ENCODE measurements at regions not wholly inside any gene's neighbourhood (a gene's known extent, or its start where the extent isn't known, plus 50 kb on each side); places are given as distances from the start of the nearest gene placed in this dataset.

DNA sequence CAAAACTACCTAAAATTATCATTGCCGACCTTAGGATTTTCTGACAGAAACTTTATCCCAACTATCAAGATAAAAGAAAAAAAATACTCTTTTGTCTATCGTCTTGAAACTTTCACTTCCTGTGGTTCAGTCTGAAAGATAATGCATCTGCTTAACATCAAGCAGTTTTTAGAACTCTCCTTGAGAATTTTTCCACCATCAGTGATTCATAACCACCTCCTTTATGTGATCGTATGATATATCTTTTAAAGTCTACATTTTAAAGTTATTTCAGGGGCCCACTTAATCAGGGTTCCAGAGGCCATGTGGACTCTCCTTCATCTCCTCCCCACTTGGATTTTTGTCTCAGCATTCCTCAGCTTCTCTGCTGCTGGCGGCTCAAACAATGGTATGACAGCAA lies 272.8 kb upstream of the TENM3 start:
- no peak for DNase-seq
- Histone ChIP-seq H3K36me3 (no peaks in the 10 kb centered on the region), H3K4me3 (ENCODE audit: low read depth, low read length) (no peak overlapping the region), H3K9me3 (ENCODE audit: severe bottlenecking) (no peaks in the 10 kb centered on the region), H3K27me3 (ENCODE audit: insufficient read depth, low read depth, severe bottlenecking) (peaks cover 17% of the 10 kb centered on the region), H3K27ac (no peak overlapping the region)
- TF ChIP-seq, protein P1, sequence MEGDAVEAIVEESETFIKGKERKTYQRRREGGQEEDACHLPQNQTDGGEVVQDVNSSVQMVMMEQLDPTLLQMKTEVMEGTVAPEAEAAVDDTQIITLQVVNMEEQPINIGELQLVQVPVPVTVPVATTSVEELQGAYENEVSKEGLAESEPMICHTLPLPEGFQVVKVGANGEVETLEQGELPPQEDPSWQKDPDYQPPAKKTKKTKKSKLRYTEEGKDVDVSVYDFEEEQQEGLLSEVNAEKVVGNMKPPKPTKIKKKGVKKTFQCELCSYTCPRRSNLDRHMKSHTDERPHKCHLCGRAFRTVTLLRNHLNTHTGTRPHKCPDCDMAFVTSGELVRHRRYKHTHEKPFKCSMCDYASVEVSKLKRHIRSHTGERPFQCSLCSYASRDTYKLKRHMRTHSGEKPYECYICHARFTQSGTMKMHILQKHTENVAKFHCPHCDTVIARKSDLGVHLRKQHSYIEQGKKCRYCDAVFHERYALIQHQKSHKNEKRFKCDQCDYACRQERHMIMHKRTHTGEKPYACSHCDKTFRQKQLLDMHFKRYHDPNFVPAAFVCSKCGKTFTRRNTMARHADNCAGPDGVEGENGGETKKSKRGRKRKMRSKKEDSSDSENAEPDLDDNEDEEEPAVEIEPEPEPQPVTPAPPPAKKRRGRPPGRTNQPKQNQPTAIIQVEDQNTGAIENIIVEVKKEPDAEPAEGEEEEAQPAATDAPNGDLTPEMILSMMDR (IDR thresholded peaks at IDR 0.05; ENCODE audit: low read depth, low read length) = no peak

GRCh38 chr4:181971411-181971810 lies 271.8 kb upstream of the TENM3 start:
- no peaks in the 10 kb centered on the region for H3K36me3 ChIP-seq
- no peak for DNase-seq
- no peaks in the 10 kb centered on the region for H3K9me3 ChIP-seq (ENCODE audit: severe bottlenecking)
- no peak overlapping the region for H3K4me3 ChIP-seq (ENCODE audit: low read depth, low read length)
- H3K27me3 ChIP-seq (ENCODE audit: insufficient read depth, low read depth, severe bottlenecking) = peaks cover 17% of the 10 kb centered on the region
- H3K27ac ChIP-seq = no peak overlapping the region
- TF ChIP-seq, protein P1 (IDR thresholded peaks at IDR 0.05; ENCODE audit: low read depth, low read length) = no peak

- DNase-seq = no peak
- Histone ChIP-seq H3K4me3 (ENCODE audit: low read depth, low read length) (no peak overlapping the region), H3K9me3 (ENCODE audit: severe bottlenecking) (no peaks in the 10 kb centered on the region), H3K27me3 (ENCODE audit: insufficient read depth, low read depth, severe bottlenecking) (peaks cover 12% of the 10 kb centered on the region), H3K27ac (no peak overlapping the region), H3K36me3 (no peaks in the 10 kb centered on the region)
- TF ChIP-seq, protein P1 (IDR thresholded peaks at IDR 0.05; ENCODE audit: low read depth, low read length) = no peak
Observed at GRCh38 chr4:181971973-181972372, 271.2 kb upstream of the TENM3 start.

DNA sequence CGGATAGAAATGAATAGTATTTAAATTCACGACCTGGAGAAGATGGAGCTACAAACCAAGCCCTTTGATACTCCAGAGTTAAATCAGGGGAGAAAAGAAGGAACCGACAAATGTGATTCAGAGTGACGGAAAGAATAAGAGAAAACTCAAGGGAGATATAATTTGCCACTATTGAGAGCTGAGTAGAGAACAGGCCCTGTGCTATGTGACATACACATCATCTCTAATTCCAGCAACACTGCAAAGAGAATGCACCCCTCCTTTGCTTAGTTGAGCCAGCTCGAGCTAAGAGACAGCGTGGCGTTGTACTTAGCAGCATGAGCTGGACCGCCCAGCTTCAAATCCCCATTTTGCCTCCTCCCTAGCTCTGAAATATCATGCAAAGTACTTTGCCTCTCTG lies 266.4 kb upstream of the TENM3 start:
- Histone ChIP-seq H3K27me3 (ENCODE audit: insufficient read depth, low read depth, severe bottlenecking) (no peaks in the 10 kb centered on the region), H3K9me3 (ENCODE audit: severe bottlenecking) (no peaks in the 10 kb centered on the region), H3K4me3 (ENCODE audit: low read depth, low read length) (no peak overlapping the region), H3K27ac (no peak overlapping the region), H3K36me3 (no peaks in the 10 kb centered on the region)
- TF ChIP-seq, protein P1 (IDR thresholded peaks at IDR 0.05; ENCODE audit: low read depth, low read length) = no peak
- DNase-seq = no peak

- Histone ChIP-seq H3K4me3 (ENCODE audit: low read depth, low read length) (no peak overlapping the region), H3K27ac (no peak overlapping the region), H3K9me3 (ENCODE audit: severe bottlenecking) (no peaks in the 10 kb centered on the region), H3K27me3 (ENCODE audit: insufficient read depth, low read depth, severe bottlenecking) (peaks cover 7% of the 10 kb centered on the region), H3K36me3 (no peaks in the 10 kb centered on the region)
- TF ChIP-seq, protein P1 (IDR thresholded peaks at IDR 0.05; ENCODE audit: low read depth, low read length) = no peak
- DNase-seq = no peak
Observed at GRCh38 chr4:181982437-181982836, 260.8 kb upstream of the TENM3 start.

DNA sequence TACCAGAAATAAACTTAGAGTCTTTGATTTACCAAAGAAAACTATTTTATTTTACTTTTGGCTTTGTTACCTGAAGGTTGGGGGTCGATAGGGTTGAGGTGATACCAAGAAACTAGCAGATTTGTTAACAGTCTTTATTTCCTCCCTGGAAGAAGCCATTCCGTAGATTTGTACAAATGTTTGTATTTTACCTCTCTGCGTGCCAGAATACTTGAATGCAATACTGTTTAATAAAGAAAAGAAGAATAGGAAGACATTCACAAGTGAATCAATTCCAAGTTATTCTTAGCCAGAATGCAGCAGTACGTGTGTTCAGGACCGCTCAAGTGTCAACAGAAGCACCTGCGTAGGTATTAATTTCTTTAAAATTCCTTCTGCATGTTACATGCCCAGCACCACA lies 260.3 kb upstream of the TENM3 start:
- TF ChIP-seq, protein P1 (IDR thresholded peaks at IDR 0.05; ENCODE audit: low read depth, low read length) = no peak
- no peak for DNase-seq
- Histone ChIP-seq H3K27ac (no peak overlapping the region), H3K27me3 (ENCODE audit: insufficient read depth, low read depth, severe bottlenecking) (peaks cover 9% of the 10 kb centered on the region), H3K36me3 (no peaks in the 10 kb centered on the region), H3K9me3 (ENCODE audit: severe bottlenecking) (no peaks in the 10 kb centered on the region), H3K4me3 (ENCODE audit: low read depth, low read length) (no peak overlapping the region)
